ENCODE measurements at regions not wholly inside any gene's neighbourhood (a gene's known extent, or its start where the extent isn't known, plus 50 kb on each side); places are given as distances from the start of the nearest gene placed in this dataset.

DNA sequence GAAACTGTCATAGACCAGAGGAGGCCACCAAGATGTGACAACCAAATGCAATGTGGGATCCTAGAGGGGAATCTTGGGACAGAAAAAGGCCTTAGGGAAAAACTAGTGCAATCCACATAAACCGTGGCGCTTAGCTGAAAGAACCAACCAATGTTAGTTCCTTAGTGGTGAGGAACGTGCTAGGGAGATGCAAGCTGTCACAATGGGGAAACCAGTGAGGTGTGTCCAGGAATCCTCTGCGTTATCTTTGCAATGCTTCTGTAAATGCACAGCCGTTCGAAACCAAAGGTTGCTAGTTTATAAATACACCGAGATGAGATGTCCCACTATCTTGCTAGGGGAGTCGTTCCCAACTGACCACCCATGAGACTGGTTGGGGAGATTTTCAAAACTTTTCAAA, 157.0 kb upstream of the ID2 start:
- no peak for TF ChIP-seq POLR2A (IDR thresholded peaks at IDR 0.05; ENCODE audit: extremely low read depth, insufficient read length)
- TF ChIP-seq MYC (IDR thresholded peaks at IDR 0.05; ENCODE audit: low read depth, low read length), result no peak
- TF ChIP-seq, protein P1, sequence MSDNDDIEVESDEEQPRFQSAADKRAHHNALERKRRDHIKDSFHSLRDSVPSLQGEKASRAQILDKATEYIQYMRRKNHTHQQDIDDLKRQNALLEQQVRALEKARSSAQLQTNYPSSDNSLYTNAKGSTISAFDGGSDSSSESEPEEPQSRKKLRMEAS (IDR thresholded peaks at IDR 0.05; ENCODE audit: low read depth, low read length), result no peak
- TF ChIP-seq, protein P2, sequence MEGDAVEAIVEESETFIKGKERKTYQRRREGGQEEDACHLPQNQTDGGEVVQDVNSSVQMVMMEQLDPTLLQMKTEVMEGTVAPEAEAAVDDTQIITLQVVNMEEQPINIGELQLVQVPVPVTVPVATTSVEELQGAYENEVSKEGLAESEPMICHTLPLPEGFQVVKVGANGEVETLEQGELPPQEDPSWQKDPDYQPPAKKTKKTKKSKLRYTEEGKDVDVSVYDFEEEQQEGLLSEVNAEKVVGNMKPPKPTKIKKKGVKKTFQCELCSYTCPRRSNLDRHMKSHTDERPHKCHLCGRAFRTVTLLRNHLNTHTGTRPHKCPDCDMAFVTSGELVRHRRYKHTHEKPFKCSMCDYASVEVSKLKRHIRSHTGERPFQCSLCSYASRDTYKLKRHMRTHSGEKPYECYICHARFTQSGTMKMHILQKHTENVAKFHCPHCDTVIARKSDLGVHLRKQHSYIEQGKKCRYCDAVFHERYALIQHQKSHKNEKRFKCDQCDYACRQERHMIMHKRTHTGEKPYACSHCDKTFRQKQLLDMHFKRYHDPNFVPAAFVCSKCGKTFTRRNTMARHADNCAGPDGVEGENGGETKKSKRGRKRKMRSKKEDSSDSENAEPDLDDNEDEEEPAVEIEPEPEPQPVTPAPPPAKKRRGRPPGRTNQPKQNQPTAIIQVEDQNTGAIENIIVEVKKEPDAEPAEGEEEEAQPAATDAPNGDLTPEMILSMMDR (IDR thresholded peaks at IDR 0.05; ENCODE audit: low read depth, low read length), result no peak
- no peak for DNase-seq (ENCODE audit: low read depth)
- no peak overlapping the region for H3K4me3 ChIP-seq (ENCODE audit: low read depth, low read length)

DNA sequence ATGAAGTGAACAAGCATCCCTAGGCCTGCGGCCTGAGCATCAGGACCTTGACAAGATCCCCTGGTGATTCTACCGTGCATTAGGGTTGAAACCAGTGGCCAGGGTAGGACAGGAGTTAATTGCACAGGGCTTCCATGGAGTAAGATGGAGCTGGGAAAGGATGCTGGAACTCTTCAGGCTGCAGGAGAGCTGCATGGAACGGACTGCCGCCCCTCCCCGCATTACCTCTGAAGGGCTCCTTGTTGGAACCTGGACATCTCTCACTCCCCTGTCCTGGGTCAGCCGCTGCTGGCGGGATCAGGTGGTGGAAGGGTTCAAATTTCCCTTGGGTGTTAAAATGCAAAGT, 156.6 kb upstream of the ID2 start:
- no peak for TF ChIP-seq POLR2A (IDR thresholded peaks at IDR 0.05; ENCODE audit: extremely low read depth, insufficient read length)
- TF ChIP-seq, protein P2 (IDR thresholded peaks at IDR 0.05; ENCODE audit: low read depth, low read length), result no peak
- TF ChIP-seq MYC (IDR thresholded peaks at IDR 0.05; ENCODE audit: low read depth, low read length), result no peak
- TF ChIP-seq, protein P1 (IDR thresholded peaks at IDR 0.05; ENCODE audit: low read depth, low read length), result no peak
- no peak overlapping the region for H3K4me3 ChIP-seq (ENCODE audit: low read depth, low read length)
- DNase-seq (ENCODE audit: low read depth), result no peak

DNA sequence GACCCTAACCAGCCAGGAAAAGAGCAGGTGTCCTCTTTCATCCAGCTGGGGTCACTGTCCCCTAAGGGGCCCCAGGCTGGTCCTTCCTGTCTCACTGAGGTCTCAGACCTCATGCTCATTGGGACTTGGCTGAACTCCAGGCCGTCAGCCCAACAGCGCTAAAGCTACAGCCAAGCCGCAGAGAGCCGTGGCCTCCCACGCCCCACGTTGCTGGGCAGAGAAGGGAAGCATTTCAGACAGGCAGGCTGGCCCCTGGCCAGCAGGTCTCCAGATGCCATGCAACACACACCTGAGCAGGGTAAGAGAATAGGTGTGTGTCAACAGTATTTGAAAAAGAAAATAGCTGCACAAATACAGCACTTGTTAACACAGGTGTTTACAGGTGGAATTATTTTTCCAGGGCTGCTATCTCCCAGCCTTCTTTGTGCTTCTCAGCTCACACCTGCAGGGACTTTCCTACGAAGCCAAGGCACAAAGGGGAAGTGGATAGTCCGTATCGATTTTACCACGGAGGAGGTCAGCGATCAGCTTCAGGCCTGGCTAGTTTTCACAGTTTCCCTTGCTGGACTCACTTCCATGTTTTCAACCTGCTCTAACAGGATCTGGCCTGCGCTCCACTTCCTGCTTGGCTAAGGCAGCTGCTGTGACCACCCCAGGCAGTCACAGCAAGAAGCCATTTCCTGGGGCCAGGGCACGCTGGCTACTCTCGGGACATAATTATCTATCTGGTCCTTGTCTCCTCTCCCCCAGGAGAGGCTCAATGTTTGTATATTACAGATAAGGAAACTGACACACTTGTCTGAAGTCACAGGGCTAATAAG, 156.1 kb upstream of the ID2 start:
- TF ChIP-seq MYC (IDR thresholded peaks at IDR 0.05; ENCODE audit: low read depth, low read length) (peak; percentile 78), POLR2A (IDR thresholded peaks at IDR 0.05; ENCODE audit: extremely low read depth, insufficient read length) (no peak)
- TF ChIP-seq, protein P1 (IDR thresholded peaks at IDR 0.05; ENCODE audit: low read depth, low read length), result peak; percentile 72
- TF ChIP-seq, protein P2 (IDR thresholded peaks at IDR 0.05; ENCODE audit: low read depth, low read length), result no peak
- DNase-seq (ENCODE audit: low read depth), result peak; percentile 82
- H3K4me3 ChIP-seq (ENCODE audit: low read depth, low read length), result no peak overlapping the region

DNA sequence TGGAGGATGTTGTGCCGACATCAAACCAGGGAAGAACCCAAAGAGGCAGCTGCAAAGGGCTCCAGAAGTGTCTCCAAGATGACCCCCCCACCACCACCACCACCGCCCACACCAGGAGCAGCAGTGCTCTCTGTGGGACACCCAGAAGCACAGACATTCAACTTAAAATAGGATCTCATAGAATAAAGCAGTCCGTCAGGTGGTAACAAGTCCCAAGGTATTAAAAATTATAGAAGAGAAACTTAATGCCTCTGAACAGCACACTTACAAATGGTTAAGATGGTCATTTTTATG, 155.5 kb upstream of the ID2 start:
- no peak overlapping the region for H3K4me3 ChIP-seq (ENCODE audit: low read depth, low read length)
- no peak for DNase-seq (ENCODE audit: low read depth)
- TF ChIP-seq MYC (IDR thresholded peaks at IDR 0.05; ENCODE audit: low read depth, low read length) (no peak), POLR2A (IDR thresholded peaks at IDR 0.05; ENCODE audit: extremely low read depth, insufficient read length) (no peak)
- TF ChIP-seq, protein P1 (IDR thresholded peaks at IDR 0.05; ENCODE audit: low read depth, low read length), result no peak
- TF ChIP-seq, protein P2 (IDR thresholded peaks at IDR 0.05; ENCODE audit: low read depth, low read length), result no peak

DNA sequence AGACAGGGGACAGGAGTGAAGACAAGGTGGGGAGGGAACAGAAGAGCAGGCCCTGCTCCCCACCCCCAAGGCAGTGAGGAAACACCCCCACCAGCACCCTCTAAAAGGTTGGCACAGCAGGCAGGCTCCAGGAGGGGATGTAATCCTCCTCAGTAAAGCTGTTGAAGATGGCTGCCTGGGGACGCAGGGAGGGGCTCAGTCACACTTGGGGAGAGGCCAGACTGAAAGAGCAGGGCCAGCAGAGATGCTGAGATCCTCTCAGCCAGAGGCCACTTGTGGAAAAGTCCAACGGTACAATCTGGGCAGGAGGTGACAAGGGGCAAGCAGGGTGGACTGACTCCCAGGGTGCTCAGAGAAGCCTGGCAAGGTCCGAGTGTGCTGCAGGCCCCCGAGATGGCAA, 154.8 kb upstream of the ID2 start:
- no peak for TF ChIP-seq MYC (IDR thresholded peaks at IDR 0.05; ENCODE audit: low read depth, low read length)
- no peak for TF ChIP-seq POLR2A (IDR thresholded peaks at IDR 0.05; ENCODE audit: extremely low read depth, insufficient read length)
- TF ChIP-seq, protein P2 (IDR thresholded peaks at IDR 0.05; ENCODE audit: low read depth, low read length), result no peak
- TF ChIP-seq, protein P1 (IDR thresholded peaks at IDR 0.05; ENCODE audit: low read depth, low read length), result no peak
- H3K4me3 ChIP-seq (ENCODE audit: low read depth, low read length), result no peak overlapping the region
- DNase-seq (ENCODE audit: low read depth), result no peak

Measured in NB4 (cell line).